ENCODE measurements at regions not wholly inside any gene's neighbourhood (a gene's known extent, or its start where the extent isn't known, plus 50 kb on each side); places are given as distances from the start of the nearest gene placed in this dataset.

- no peak for TF ChIP-seq CTCF (IDR thresholded peaks at IDR 0.05; ENCODE audit: low read depth, low read length, poor library complexity, severe bottlenecking)
- no peak for TF ChIP-seq EZH2phosphoT487 (IDR thresholded peaks at IDR 0.05; ENCODE audit: borderline replicate concordance, low read length)
These were observed 221.0 kb upstream of the GPRIN3 start for GRCh38 chr4:89528526-89529133.

Measured in DOHH2 (cell line).